ENCODE measurements at regions not wholly inside any gene's neighbourhood (a gene's known extent, or its start where the extent isn't known, plus 50 kb on each side); places are given as distances from the start of the nearest gene placed in this dataset.

GRCh38 chr17:5719976-5720375 lies 135.7 kb upstream of the NLRP1 start:
- H3K4me1 ChIP-seq = no peaks in the 10 kb centered on the region
- no peaks in the 10 kb centered on the region for H3K9me3 ChIP-seq

DNA sequence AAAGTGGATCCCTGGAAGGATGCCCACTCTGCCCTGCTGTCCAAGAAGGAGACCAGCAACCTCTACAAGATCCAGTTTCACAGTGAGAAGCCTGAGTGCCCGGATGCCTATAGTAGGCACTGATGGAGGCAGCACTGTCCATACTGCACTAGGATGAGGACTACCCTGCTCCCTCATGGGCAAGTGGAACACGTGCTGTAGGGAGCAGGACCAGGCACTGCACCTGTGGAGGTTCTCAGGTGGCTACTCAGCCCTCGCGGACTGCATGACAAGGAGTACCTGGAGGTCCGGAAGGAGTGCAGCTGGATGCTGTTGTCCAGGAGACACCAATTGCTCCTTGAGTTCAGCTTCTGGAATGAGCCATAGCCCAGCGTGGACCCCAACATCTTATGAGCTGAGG lies 146.1 kb upstream of the NLRP1 start:
- intact Hi-C loops (cut with DNase I) = no loop called here
- TF ChIP-seq CTCF (IDR thresholded peaks at IDR 0.05) = no peak
- Histone ChIP-seq H3K27ac (no peak overlapping the region), H3K9me3 (no peaks in the 10 kb centered on the region), H3K36me3 (no peaks in the 10 kb centered on the region), H3K4me1 (no peaks in the 10 kb centered on the region), H3K4me3 (no peak overlapping the region), H3K27me3 (peaks cover 18% of the 10 kb centered on the region)
- ATAC-seq (no peak), DNase-seq (no peak)

More at GRCh38 chr17:5719976-5720375, 135.7 kb upstream of the NLRP1 start:
- no peak for TF ChIP-seq CTCF (IDR thresholded peaks at IDR 0.05)
- intact Hi-C loops (cut with DNase I) = no loop called here
- no peak for DNase-seq
- Histone ChIP-seq H3K27me3 (peaks cover 22% of the 10 kb centered on the region), H3K4me3 (no peak overlapping the region), H3K36me3 (no peaks in the 10 kb centered on the region), H3K27ac (no peak overlapping the region)
- no peak for ATAC-seq

DNA sequence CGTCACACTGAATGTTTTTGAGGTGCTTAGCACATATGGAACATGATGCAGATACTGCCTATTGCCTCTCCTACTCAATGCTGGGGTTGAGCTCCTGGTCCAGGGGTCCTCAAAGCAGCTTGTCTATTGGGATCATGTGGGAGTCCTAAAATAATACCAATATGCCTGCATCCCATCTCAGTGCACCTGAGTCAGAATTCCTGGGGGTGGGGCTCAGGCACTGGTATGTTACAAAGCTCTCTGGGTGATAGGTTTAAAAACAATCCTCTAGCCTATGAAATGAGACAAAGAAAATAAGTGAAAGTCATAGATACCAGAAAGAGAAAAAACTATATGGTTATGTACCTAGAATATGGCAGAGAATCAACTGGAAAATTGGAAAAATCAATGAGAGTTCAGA lies 156.6 kb upstream of the NLRP1 start:
- ATAC-seq = no peak

DNA sequence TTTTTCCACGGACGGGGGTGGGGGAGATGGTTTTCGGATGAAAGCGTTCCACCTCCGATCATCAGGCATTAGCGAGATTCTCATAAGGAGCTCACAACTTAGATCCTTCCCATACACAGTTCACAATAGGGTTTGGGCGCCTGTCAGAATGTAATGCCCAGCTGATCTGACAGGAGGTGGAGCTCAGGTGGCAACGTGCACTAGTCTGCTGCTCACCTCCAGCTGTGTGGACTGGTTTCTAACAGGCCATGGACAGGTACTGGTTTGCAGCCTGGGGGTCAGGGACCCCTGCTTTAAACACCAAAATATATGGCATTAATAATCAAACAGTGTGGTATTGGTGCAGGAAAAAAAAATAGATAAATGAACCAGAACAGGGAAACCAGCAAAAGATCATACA lies 157.5 kb upstream of the NLRP1 start:
- no peak for ATAC-seq
- no peaks in the 10 kb centered on the region for H3K9me3 ChIP-seq
- no peaks in the 10 kb centered on the region for H3K36me3 ChIP-seq
- DNase-seq = no peak
- peaks cover 15% of the 10 kb centered on the region for H3K27me3 ChIP-seq
- H3K4me1 ChIP-seq = no peaks in the 10 kb centered on the region
- no peak overlapping the region for H3K27ac ChIP-seq
- no peak overlapping the region for H3K4me3 ChIP-seq
- intact Hi-C loops (cut with DNase I) = no loop called here
- TF ChIP-seq CTCF (IDR thresholded peaks at IDR 0.05) = no peak

More for the DNA sequence above, 156.6 kb upstream of the NLRP1 start:
- no peaks in the 10 kb centered on the region for H3K4me1 ChIP-seq
- H3K9me3 ChIP-seq = no peaks in the 10 kb centered on the region
- intact Hi-C loops (cut with DNase I) = no loop called here
- H3K27me3 ChIP-seq = peaks cover 15% of the 10 kb centered on the region
- no peak for TF ChIP-seq CTCF (IDR thresholded peaks at IDR 0.05)
- H3K27ac ChIP-seq = no peak overlapping the region
- DNase-seq = no peak
- no peaks in the 10 kb centered on the region for H3K36me3 ChIP-seq
- H3K4me3 ChIP-seq = no peak overlapping the region

GRCh38 chr17:5745111-5745813 lies 161.0 kb upstream of the NLRP1 start:
- Histone ChIP-seq H3K27ac (no peak overlapping the region), H3K9me3 (no peaks in the 10 kb centered on the region), H3K27me3 (peaks cover 8% of the 10 kb centered on the region), H3K4me3 (no peak overlapping the region), H3K4me1 (no peaks in the 10 kb centered on the region), H3K36me3 (no peaks in the 10 kb centered on the region)
- intact Hi-C loops (cut with DNase I) = no loop called here
- no peak for TF ChIP-seq CTCF (IDR thresholded peaks at IDR 0.05)
- ATAC-seq = no peak
- DNase-seq = no peak

DNA sequence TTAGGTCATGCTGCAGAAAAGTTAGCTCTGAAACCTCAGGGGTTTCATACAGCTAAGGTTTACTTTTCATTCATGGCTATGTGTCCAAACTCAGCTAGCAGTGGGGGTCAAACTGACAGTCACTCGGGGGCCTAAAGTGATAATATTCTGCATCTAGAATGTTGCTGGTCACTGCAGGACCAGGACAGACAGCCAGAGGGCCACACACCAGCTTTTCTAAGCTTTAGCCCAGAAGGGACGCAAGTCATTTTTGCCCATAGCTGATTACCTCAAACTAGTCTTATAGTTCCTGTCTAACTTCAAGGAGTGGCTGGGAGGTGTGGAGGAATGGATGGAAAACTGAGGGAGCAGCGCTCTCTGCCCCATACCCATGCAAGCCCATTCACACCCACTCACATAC lies 163.0 kb upstream of the NLRP1 start:
- no peaks in the 10 kb centered on the region for H3K27me3 ChIP-seq
- ATAC-seq (no peak), DNase-seq (no peak)
- no peaks in the 10 kb centered on the region for H3K9me3 ChIP-seq
- intact Hi-C loops (cut with DNase I) = no loop called here
- H3K4me1 ChIP-seq = no peaks in the 10 kb centered on the region
- TF ChIP-seq CTCF (IDR thresholded peaks at IDR 0.05) = no peak
- H3K36me3 ChIP-seq = no peaks in the 10 kb centered on the region
- no peak overlapping the region for H3K27ac ChIP-seq
- no peak overlapping the region for H3K4me3 ChIP-seq
